ENCODE measurements at regions not wholly inside any gene's neighbourhood (a gene's known extent, or its start where the extent isn't known, plus 50 kb on each side); places are given as distances from the start of the nearest gene placed in this dataset.

DNA sequence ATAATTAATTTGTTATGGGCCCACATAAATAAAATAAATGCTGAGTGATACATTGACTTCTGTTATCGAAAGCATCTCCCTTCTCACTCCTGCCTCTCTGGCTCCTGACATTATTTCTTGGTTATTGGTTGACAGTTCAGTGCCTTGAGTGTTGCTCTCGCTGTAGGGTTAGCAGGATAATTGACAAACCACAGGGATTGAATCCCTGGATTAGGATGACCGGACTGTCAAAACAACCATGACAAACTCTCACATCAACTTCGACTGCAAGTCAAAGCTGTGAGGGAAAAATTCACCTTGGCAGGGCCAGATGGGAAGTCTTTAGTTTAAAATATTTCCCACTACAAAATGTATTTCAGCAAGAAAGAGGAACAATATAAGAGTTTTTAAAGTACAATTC, 245.4 kb upstream of the TFAP2D start:
- ChIA-PET CTCF (no interaction called here), POLR2A (no interaction called here)
- Histone ChIP-seq H3K9me3 (ENCODE audit: control insufficient read depth, insufficient read depth, low read length) (no peaks in the 10 kb centered on the region), H3K27me3 (ENCODE audit: control insufficient read depth, insufficient read depth, low read length) (no peaks in the 10 kb centered on the region), H3K4me3 (ENCODE audit: low read depth, low read length) (no peak overlapping the region), H3K27ac (ENCODE audit: low read depth, low read length) (no peak overlapping the region)
- TF ChIP-seq, protein P1, sequence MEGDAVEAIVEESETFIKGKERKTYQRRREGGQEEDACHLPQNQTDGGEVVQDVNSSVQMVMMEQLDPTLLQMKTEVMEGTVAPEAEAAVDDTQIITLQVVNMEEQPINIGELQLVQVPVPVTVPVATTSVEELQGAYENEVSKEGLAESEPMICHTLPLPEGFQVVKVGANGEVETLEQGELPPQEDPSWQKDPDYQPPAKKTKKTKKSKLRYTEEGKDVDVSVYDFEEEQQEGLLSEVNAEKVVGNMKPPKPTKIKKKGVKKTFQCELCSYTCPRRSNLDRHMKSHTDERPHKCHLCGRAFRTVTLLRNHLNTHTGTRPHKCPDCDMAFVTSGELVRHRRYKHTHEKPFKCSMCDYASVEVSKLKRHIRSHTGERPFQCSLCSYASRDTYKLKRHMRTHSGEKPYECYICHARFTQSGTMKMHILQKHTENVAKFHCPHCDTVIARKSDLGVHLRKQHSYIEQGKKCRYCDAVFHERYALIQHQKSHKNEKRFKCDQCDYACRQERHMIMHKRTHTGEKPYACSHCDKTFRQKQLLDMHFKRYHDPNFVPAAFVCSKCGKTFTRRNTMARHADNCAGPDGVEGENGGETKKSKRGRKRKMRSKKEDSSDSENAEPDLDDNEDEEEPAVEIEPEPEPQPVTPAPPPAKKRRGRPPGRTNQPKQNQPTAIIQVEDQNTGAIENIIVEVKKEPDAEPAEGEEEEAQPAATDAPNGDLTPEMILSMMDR (IDR thresholded peaks at IDR 0.05; ENCODE audit: low read depth, low read length), result no peak
- DNase-seq (ENCODE audit: low read depth, low spot score), result no peak

DNA sequence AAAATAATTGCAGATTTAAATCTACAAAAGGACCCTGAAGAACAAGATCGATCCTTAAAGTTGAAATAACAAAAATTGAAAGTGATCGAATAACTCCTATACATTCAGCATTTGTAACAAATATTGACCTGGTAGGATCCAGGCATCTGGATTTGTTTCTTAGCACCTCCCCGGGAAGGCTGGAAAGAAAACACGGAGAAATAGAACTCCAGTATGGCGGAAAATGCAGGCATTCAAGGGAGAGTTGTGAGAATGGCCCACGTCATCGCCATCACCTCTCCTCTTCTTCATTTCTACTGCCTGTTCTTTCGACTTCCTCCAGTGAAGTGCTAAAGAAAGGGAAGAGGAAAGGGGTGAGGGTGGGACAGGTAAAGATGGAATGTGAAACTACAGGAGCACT, 242.3 kb upstream of the TFAP2D start:
- CTCF ChIA-PET, result no interaction called here
- no peak for DNase-seq (ENCODE audit: low read depth, low spot score)
- TF ChIP-seq, protein P1 (IDR thresholded peaks at IDR 0.05; ENCODE audit: low read depth, low read length), result no peak
- Histone ChIP-seq H3K27me3 (ENCODE audit: control insufficient read depth, insufficient read depth, low read length) (no peaks in the 10 kb centered on the region), H3K9me3 (ENCODE audit: control insufficient read depth, insufficient read depth, low read length) (no peaks in the 10 kb centered on the region), H3K4me3 (ENCODE audit: low read depth, low read length) (no peak overlapping the region), H3K27ac (ENCODE audit: low read depth, low read length) (no peak overlapping the region)
- POLR2A ChIA-PET, result no interaction called here

DNA sequence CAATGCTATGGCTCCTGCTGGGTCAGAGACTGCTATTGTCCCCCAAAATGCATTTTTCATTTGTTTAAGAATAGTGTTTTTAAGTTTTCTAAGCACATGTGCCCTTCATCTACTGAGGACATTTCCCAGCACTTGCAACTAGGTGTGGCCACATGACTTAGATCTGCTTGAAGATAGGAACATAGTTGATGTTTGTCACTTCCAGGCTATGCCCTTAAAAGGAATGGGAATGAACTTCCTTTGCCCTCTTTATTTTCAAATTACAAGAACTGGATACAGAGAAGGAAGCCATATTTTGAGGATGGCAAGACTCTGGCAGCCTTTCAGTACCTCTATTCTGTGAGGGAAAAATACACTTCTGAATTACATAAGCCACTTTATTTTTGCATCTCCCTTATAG, 203.0 kb upstream of the TFAP2D start:
- H3K4me3 ChIP-seq (ENCODE audit: low read depth, low read length), result no peak overlapping the region
- TF ChIP-seq, protein P1 (IDR thresholded peaks at IDR 0.05; ENCODE audit: low read depth, low read length), result no peak
- H3K9me3 ChIP-seq (ENCODE audit: control insufficient read depth, insufficient read depth, low read length), result no peaks in the 10 kb centered on the region
- H3K27ac ChIP-seq (ENCODE audit: low read depth, low read length), result no peak overlapping the region
- ChIA-PET CTCF (no interaction called here), POLR2A (no interaction called here)
- H3K27me3 ChIP-seq (ENCODE audit: control insufficient read depth, insufficient read depth, low read length), result no peaks in the 10 kb centered on the region
- no peak for DNase-seq (ENCODE audit: low read depth, low spot score)

DNA sequence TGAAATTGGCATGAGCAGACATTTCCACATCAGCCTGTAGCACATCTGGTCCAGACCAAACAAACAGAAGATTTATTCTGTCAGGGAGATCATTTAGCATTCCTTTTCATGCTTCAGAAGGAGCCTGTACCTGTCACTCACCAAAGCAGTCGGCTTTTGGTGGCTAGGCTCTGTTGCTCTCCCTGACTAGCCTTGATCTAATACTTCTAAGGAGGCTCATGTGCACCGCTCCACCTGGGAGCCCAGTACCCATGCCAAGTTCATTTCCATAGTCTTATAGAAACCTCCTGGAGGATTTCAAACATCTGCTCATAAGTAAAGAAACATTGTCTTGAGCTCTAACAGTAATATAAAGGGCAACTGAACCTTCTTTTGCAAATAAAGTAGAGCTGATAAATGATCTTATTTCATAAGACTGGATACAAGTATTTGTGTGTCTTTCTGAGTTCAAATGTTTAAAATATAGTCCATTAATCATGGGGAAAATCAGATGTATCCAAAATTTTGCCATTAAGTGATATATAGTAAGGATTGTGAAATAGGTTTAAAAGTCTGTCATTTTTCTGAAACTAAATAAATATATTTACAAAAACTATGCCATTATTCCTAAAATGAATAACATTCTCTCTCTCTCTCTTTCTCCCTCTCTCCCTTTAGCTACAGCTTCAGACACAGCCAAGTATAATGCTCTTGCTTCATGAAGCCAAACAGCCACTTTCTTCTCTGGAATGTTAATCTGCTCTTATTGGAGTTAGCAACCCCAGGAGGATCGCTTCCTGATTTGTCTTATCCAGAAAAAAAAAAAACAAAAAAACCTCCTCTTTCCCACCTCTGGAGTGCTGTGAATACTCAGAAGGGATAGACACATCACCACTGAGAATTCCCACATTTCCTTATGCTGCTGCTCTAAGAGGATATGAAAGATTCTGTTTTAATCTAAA, 192.7 kb upstream of the TFAP2D start:
- H3K27ac ChIP-seq (ENCODE audit: low read depth, low read length), result no peak overlapping the region
- TF ChIP-seq, protein P1 (IDR thresholded peaks at IDR 0.05; ENCODE audit: low read depth, low read length), result no peak
- no peak overlapping the region for H3K4me3 ChIP-seq (ENCODE audit: low read depth, low read length)
- no peaks in the 10 kb centered on the region for H3K9me3 ChIP-seq (ENCODE audit: control insufficient read depth, insufficient read depth, low read length)
- H3K27me3 ChIP-seq (ENCODE audit: control insufficient read depth, insufficient read depth, low read length), result no peaks in the 10 kb centered on the region
- ChIA-PET POLR2A (no interaction called here), CTCF (no interaction called here)
- DNase-seq (ENCODE audit: low read depth, low spot score), result no peak

DNA sequence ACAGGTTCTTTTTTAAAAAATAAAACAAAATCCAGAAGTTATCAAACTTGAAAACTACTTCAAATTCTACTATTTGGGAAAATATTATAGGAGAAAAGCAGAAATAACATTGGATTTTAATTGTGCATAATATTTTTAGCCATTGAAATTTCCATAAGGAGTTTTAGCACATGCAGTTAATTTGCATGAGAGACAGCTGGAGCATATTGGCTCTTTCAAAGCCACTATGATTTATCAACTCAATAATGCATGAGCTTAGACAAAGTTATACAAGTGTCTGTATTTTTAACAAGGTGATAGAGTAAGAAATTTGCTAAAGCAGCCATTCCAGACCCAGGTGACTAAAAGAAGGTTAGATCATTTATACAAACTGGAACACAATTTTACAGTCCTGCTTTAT, 189.0 kb upstream of the TFAP2D start:
- Histone ChIP-seq H3K27me3 (ENCODE audit: control insufficient read depth, insufficient read depth, low read length) (no peaks in the 10 kb centered on the region), H3K9me3 (ENCODE audit: control insufficient read depth, insufficient read depth, low read length) (no peaks in the 10 kb centered on the region), H3K27ac (ENCODE audit: low read depth, low read length) (no peak overlapping the region), H3K4me3 (ENCODE audit: low read depth, low read length) (no peak overlapping the region)
- TF ChIP-seq, protein P1 (IDR thresholded peaks at IDR 0.05; ENCODE audit: low read depth, low read length), result no peak
- CTCF ChIA-PET, result no interaction called here
- no peak for DNase-seq (ENCODE audit: low read depth, low spot score)
- POLR2A ChIA-PET, result no interaction called here

Measured in AG04450 (cell line).